ENCODE measurements at regions not wholly inside any gene's neighbourhood (a gene's known extent, or its start where the extent isn't known, plus 50 kb on each side); places are given as distances from the start of the nearest gene placed in this dataset.

- Histone ChIP-seq H2BK15ac (ENCODE audit: low read depth, low read length) (no peak overlapping the region), H3K9me1 (ENCODE audit: insufficient read depth, low read length) (no peaks in the 10 kb centered on the region), H3K23ac (ENCODE audit: low read depth, low read length) (no peak overlapping the region), H4K5ac (ENCODE audit: low read depth, low read length) (no peak overlapping the region), H4K91ac (ENCODE audit: insufficient read depth, low read depth, low read length) (no peak overlapping the region), H3K4me3 (ENCODE audit: insufficient read depth, low read depth, low read length) (no peak overlapping the region), H3K27me3 (ENCODE audit: control insufficient read depth, insufficient read depth, low read length) (no peaks in the 10 kb centered on the region), H3K9ac (ENCODE audit: low read depth, low read length) (no peak overlapping the region), H3K4me2 (ENCODE audit: low read depth, low read length) (no peak overlapping the region), H3K56ac (ENCODE audit: extremely low read depth, insufficient read depth, low read length) (no peak overlapping the region), H2BK5ac (ENCODE audit: low read depth, low read length, poor library complexity, severe bottlenecking) (no peak overlapping the region), H3K79me1 (ENCODE audit: low read depth in 1 of 2, low read length in 2 of 2) (no peaks in the 10 kb centered on the region), H3K9me3 (ENCODE audit: control insufficient read depth, insufficient read depth, low read length) (peaks cover 4% of the 10 kb centered on the region; the same call in 1 of the 2 replicates), H3K27ac (ENCODE audit: insufficient read depth, low read length) (no peak overlapping the region), H4K8ac (ENCODE audit: low read depth in 2 of 2, low read length in 2 of 2) (no peak overlapping the region), H2AK9ac (replicated peaks; ENCODE audit: low read depth, low read length, poor library complexity) (no peak overlapping the region), H3K36me3 (ENCODE audit: control insufficient read depth, insufficient read depth, low read length) (no peaks in the 10 kb centered on the region), H2AK5ac (ENCODE audit: low read depth, low read length) (no peak overlapping the region), H3K18ac (ENCODE audit: low read depth, low read length) (no peak overlapping the region), H3K4ac (ENCODE audit: low read depth, low read length) (no peak overlapping the region), H3K14ac (replicated peaks; ENCODE audit: low read depth, low read length) (no peak overlapping the region), H4K20me1 (ENCODE audit: insufficient read depth, low read length) (no peaks in the 10 kb centered on the region), H3K4me1 (ENCODE audit: control insufficient read depth, insufficient read depth, low read length) (no peaks in the 10 kb centered on the region), H2AFZ (replicated peaks; ENCODE audit: low read length, poor library complexity) (no peak overlapping the region), H2BK120ac (ENCODE audit: low read depth, low read length) (no peak overlapping the region), H2BK20ac (ENCODE audit: low read depth, low read length) (no peak overlapping the region)
- in situ Hi-C loops (cut with MboI; ENCODE audit: low sequenced_read_pairs): no loop called here
- TF ChIP-seq CHD1 (IDR thresholded peaks at IDR 0.05; ENCODE audit: low read depth, low read length) (no peak), ELK1 (IDR thresholded peaks at IDR 0.05; ENCODE audit: borderline replicate concordance, low read depth, low read length) (no peak), RFX5 (IDR thresholded peaks at IDR 0.05; ENCODE audit: low read depth, low read length) (no peak), SMC3 (IDR thresholded peaks at IDR 0.05; ENCODE audit: low read depth, low read length) (no peak), BHLHE40 (IDR thresholded peaks at IDR 0.05; ENCODE audit: low read depth, low read length) (no peak), CEBPB (IDR thresholded peaks at IDR 0.05; ENCODE audit: low read depth, low read length) (no peak), POLR2A (IDR thresholded peaks at IDR 0.05; ENCODE audit: low read depth, low read length) (no peak), MAZ (IDR thresholded peaks at IDR 0.05; ENCODE audit: borderline replicate concordance, low read depth, low read length) (no peak), RAD21 (IDR thresholded peaks at IDR 0.05; ENCODE audit: low read length) (no peak), MXI1 (IDR thresholded peaks at IDR 0.05; ENCODE audit: borderline replicate concordance, low read depth, low read length) (no peak), FOS (IDR thresholded peaks at IDR 0.05; ENCODE audit: low read depth, low read length) (no peak), USF2 (IDR thresholded peaks at IDR 0.05; ENCODE audit: low read depth, low read length) (no peak), NFE2L2 (IDR thresholded peaks at IDR 0.05; ENCODE audit: low read depth, low read length) (no peak), MAFK (IDR thresholded peaks at IDR 0.05; ENCODE audit: low read depth, low read length) (no peak), RCOR1 (IDR thresholded peaks at IDR 0.05; ENCODE audit: insufficient replicate concordance, low read length) (no peak)
- TF ChIP-seq, protein P1, sequence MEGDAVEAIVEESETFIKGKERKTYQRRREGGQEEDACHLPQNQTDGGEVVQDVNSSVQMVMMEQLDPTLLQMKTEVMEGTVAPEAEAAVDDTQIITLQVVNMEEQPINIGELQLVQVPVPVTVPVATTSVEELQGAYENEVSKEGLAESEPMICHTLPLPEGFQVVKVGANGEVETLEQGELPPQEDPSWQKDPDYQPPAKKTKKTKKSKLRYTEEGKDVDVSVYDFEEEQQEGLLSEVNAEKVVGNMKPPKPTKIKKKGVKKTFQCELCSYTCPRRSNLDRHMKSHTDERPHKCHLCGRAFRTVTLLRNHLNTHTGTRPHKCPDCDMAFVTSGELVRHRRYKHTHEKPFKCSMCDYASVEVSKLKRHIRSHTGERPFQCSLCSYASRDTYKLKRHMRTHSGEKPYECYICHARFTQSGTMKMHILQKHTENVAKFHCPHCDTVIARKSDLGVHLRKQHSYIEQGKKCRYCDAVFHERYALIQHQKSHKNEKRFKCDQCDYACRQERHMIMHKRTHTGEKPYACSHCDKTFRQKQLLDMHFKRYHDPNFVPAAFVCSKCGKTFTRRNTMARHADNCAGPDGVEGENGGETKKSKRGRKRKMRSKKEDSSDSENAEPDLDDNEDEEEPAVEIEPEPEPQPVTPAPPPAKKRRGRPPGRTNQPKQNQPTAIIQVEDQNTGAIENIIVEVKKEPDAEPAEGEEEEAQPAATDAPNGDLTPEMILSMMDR (conservative IDR thresholded peaks at IDR 0.05; ENCODE audit: low read depth, low read length): no peak
- DNase-seq (no peak), ATAC-seq (ENCODE audit: low read depth) (no peak)
- WGBS, 2 experiments (ENCODE audit: extremely low coverage in 2 of 2, insufficient read length in 1 of 2): 60% methylated on average over 1 of the region's 3 CpGs; no CpG with 5 or more reads in 1 of the 2 experiments
- ChIA-PET POLR2A (ENCODE audit: unreplicated experiment) (no interaction called here), CTCF (no interaction called here)
- intact Hi-C loops (cut with micrococcal nuclease): no loop called here
- no TSS peak for BruUV-seq (replicated peaks)
- dilution Hi-C loops (cut with HindIII; ENCODE audit: low sequenced_read_pairs, unreplicated experiment): no loop called here
Measured at GRCh38 chr12:71240946-71241345, 83.1 kb upstream of the TSPAN8 start.

All from IMR-90 (cell line).